ENCODE measurements at regions not wholly inside any gene's neighbourhood (a gene's known extent, or its start where the extent isn't known, plus 50 kb on each side); places are given as distances from the start of the nearest gene placed in this dataset.

- Mint-ChIP-seq H3K27me3 (ENCODE audit: low read depth in 3 of 3) (peaks cover 0 to 3% (median 3%) of the 10 kb centered on the region in 3 donors), H3K4me3 (no peak overlapping the region), H3K36me3 (no peaks in the 10 kb centered on the region), H3K27ac (no peak overlapping the region), H3K4me1 (no peaks in the 10 kb centered on the region), H3K9me3 (peaks cover 0 to 3% (median 1%) of the 10 kb centered on the region in 7 donors)
- no peak for DNase-seq
- H3K4me3 ChIP-seq (replicated peaks in 1 of 3; ENCODE audit: low read depth in 2 of 3, low read length in 3 of 3) = no peak overlapping the region
- 98% methylated on average over 4 of the region's 4 CpGs for WGBS (ENCODE audit: insufficient coverage)
- H3K9me3 ChIP-seq (replicated peaks in 1 of 2; ENCODE audit: control insufficient read depth in 1 of 2, insufficient read depth in 1 of 2, low read length in 2 of 2) = no peaks in the 10 kb centered on the region
- no peak overlapping the region for H3K9ac ChIP-seq (ENCODE audit: insufficient read depth, low read length, poor library complexity, severe bottlenecking)
- H3K36me3 ChIP-seq (replicated peaks in 1 of 2; ENCODE audit: control insufficient read depth in 1 of 2, insufficient read depth in 2 of 2, low read length in 2 of 2) = no peaks in the 10 kb centered on the region
- no peaks in the 10 kb centered on the region for H3K4me1 ChIP-seq (ENCODE audit: control insufficient read depth in 1 of 2, insufficient read depth in 2 of 2, low read length in 2 of 2)
- H4K20me1 ChIP-seq (ENCODE audit: insufficient read depth, low read length) = no peaks in the 10 kb centered on the region
- intact Hi-C loops (cut with micrococcal nuclease) = no loop called here
- H3K27ac ChIP-seq (ENCODE audit: low read depth in 1 of 2, low read length in 2 of 2) = no peak overlapping the region
- no peak for TF ChIP-seq CTCF (IDR thresholded peaks at IDR 0.05)
- H2AFZ ChIP-seq (ENCODE audit: insufficient read depth, low read depth, low read length, poor library complexity, severe bottlenecking) = no peak overlapping the region
- H3K27me3 ChIP-seq (ENCODE audit: control insufficient read depth in 2 of 2, insufficient read depth in 2 of 2, low read length in 2 of 2) = no peaks in the 10 kb centered on the region
- H3K79me2 ChIP-seq (ENCODE audit: insufficient read depth, low read length) = no peaks in the 10 kb centered on the region
- no peak overlapping the region for H3K4me2 ChIP-seq (replicated peaks; ENCODE audit: extremely low read depth, low read length, poor library complexity, severe bottlenecking)
These were observed 106.5 kb upstream of the CTNNB1 start for GRCh38 chr3:41092844-41093243.

GRCh38 chr3:41093476-41093875 is 105.8 kb upstream of the CTNNB1 start:
- intact Hi-C loops (cut with micrococcal nuclease) = no loop called here
- Histone ChIP-seq H3K27ac (ENCODE audit: low read depth in 1 of 2, low read length in 2 of 2) (no peak overlapping the region), H3K4me1 (ENCODE audit: control insufficient read depth in 1 of 2, insufficient read depth in 2 of 2, low read length in 2 of 2) (no peaks in the 10 kb centered on the region), H3K9ac (ENCODE audit: insufficient read depth, low read length, poor library complexity, severe bottlenecking) (no peak overlapping the region), H3K36me3 (replicated peaks in 1 of 2; ENCODE audit: control insufficient read depth in 1 of 2, insufficient read depth in 2 of 2, low read length in 2 of 2) (no peaks in the 10 kb centered on the region), H4K20me1 (ENCODE audit: insufficient read depth, low read length) (no peaks in the 10 kb centered on the region), H3K4me3 (replicated peaks in 1 of 3; ENCODE audit: low read depth in 2 of 3, low read length in 3 of 3) (no peak overlapping the region), H3K9me3 (replicated peaks in 1 of 2; ENCODE audit: control insufficient read depth in 1 of 2, insufficient read depth in 1 of 2, low read length in 2 of 2) (no peaks in the 10 kb centered on the region), H2AFZ (ENCODE audit: insufficient read depth, low read depth, low read length, poor library complexity, severe bottlenecking) (no peak overlapping the region), H3K4me2 (replicated peaks; ENCODE audit: extremely low read depth, low read length, poor library complexity, severe bottlenecking) (no peak overlapping the region), H3K79me2 (ENCODE audit: insufficient read depth, low read length) (no peaks in the 10 kb centered on the region), H3K27me3 (ENCODE audit: control insufficient read depth in 2 of 2, insufficient read depth in 2 of 2, low read length in 2 of 2) (no peaks in the 10 kb centered on the region)
- peaks cover 0 to 4% (median 3%) of the 10 kb centered on the region in 3 donors for H3K27me3 Mint-ChIP-seq (ENCODE audit: low read depth in 3 of 3)
- 93% methylated on average over 3 of the region's 3 CpGs for WGBS (ENCODE audit: insufficient coverage)
- no peak for TF ChIP-seq CTCF (IDR thresholded peaks at IDR 0.05)
- no peak for DNase-seq
- H3K27ac Mint-ChIP-seq = no peak overlapping the region
- H3K9me3 Mint-ChIP-seq = peaks cover 0 to 3% (median 1%) of the 10 kb centered on the region in 7 donors
- no peak overlapping the region for H3K4me3 Mint-ChIP-seq
- no peaks in the 10 kb centered on the region for H3K36me3 Mint-ChIP-seq
- H3K4me1 Mint-ChIP-seq = no peaks in the 10 kb centered on the region

Measured in CD14-positive monocyte (primary cell).